ENCODE measurements at regions not wholly inside any gene's neighbourhood (a gene's known extent, or its start where the extent isn't known, plus 50 kb on each side); places are given as distances from the start of the nearest gene placed in this dataset.

DNA sequence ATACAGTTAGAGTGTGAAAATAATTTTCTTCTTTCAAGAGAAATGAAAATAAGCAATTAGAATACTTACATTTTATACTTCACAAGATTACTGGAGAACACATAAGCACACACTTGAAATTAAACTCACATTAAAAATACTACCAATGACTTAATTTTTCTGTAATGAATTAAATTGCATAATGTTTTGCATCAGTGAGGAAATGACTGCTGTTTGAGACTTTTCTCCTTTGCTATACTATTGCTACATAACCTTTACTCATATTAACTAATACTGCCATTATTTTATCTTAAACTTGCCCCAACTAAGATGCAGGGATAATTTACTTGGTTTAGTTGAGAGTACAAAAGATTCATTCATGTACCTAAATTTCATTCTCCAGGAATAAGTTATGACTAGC lies 590.9 kb downstream of the ARAP2 start:
- Histone ChIP-seq H4K20me1 (ENCODE audit: control insufficient read depth, extremely low read depth, insufficient read depth, low read length) (no peaks in the 10 kb centered on the region), H3K36me3 (ENCODE audit: control insufficient read depth, insufficient read depth, low read length) (no peaks in the 10 kb centered on the region), H3K79me2 (ENCODE audit: control insufficient read depth, insufficient read depth, low read length) (no peaks in the 10 kb centered on the region), H3K9ac (ENCODE audit: insufficient read depth, low read length) (no peak overlapping the region), H3K27ac (ENCODE audit: insufficient read depth, low read length) (no peak overlapping the region), H3K9me3 (ENCODE audit: control insufficient read depth, insufficient read depth, low read depth, low read length) (no peaks in the 10 kb centered on the region), H3K4me3 (replicated peaks in 1 of 4; ENCODE audit: control extremely low read depth in 1 of 4, insufficient read depth in 1 of 4, low read depth in 3 of 4, low read length in 4 of 4) (no peak overlapping the region), H3K4me1 (ENCODE audit: control insufficient read depth, extremely low read depth, insufficient read depth, low read length) (no peaks in the 10 kb centered on the region), H3K27me3 (ENCODE audit: control insufficient read depth, insufficient read depth, low read length) (no peaks in the 10 kb centered on the region), H2AFZ (ENCODE audit: low read length) (no peak overlapping the region), H3K4me2 (ENCODE audit: extremely low read depth, insufficient read depth, low read length) (no peak overlapping the region)
- no peak for DNase-seq (ENCODE audit: low read depth in 2 of 2)
- TF ChIP-seq, protein P1, sequence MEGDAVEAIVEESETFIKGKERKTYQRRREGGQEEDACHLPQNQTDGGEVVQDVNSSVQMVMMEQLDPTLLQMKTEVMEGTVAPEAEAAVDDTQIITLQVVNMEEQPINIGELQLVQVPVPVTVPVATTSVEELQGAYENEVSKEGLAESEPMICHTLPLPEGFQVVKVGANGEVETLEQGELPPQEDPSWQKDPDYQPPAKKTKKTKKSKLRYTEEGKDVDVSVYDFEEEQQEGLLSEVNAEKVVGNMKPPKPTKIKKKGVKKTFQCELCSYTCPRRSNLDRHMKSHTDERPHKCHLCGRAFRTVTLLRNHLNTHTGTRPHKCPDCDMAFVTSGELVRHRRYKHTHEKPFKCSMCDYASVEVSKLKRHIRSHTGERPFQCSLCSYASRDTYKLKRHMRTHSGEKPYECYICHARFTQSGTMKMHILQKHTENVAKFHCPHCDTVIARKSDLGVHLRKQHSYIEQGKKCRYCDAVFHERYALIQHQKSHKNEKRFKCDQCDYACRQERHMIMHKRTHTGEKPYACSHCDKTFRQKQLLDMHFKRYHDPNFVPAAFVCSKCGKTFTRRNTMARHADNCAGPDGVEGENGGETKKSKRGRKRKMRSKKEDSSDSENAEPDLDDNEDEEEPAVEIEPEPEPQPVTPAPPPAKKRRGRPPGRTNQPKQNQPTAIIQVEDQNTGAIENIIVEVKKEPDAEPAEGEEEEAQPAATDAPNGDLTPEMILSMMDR (conservative IDR thresholded peaks at IDR 0.05 in 1 of 2, IDR thresholded peaks at IDR 0.05 in 1 of 2; ENCODE audit: low read depth in 1 of 2, low read length in 2 of 2), result no peak
- TF ChIP-seq EZH2 (IDR thresholded peaks at IDR 0.05; ENCODE audit: low read length, missing control alignments), result no peak

- Histone ChIP-seq H3K9ac (ENCODE audit: insufficient read depth, low read length) (no peak overlapping the region), H4K20me1 (ENCODE audit: control insufficient read depth, extremely low read depth, insufficient read depth, low read length) (no peaks in the 10 kb centered on the region), H3K4me1 (ENCODE audit: control insufficient read depth, extremely low read depth, insufficient read depth, low read length) (no peaks in the 10 kb centered on the region), H3K27me3 (ENCODE audit: control insufficient read depth, insufficient read depth, low read length) (no peaks in the 10 kb centered on the region), H3K79me2 (ENCODE audit: control insufficient read depth, insufficient read depth, low read length) (no peaks in the 10 kb centered on the region), H3K27ac (ENCODE audit: insufficient read depth, low read length) (no peak overlapping the region), H2AFZ (ENCODE audit: low read length) (no peak overlapping the region), H3K36me3 (ENCODE audit: control insufficient read depth, insufficient read depth, low read length) (no peaks in the 10 kb centered on the region), H3K4me2 (ENCODE audit: extremely low read depth, insufficient read depth, low read length) (no peak overlapping the region), H3K4me3 (replicated peaks in 1 of 4; ENCODE audit: control extremely low read depth in 1 of 4, insufficient read depth in 1 of 4, low read depth in 3 of 4, low read length in 4 of 4) (no peak overlapping the region), H3K9me3 (ENCODE audit: control insufficient read depth, insufficient read depth, low read depth, low read length) (no peaks in the 10 kb centered on the region)
- DNase-seq (ENCODE audit: low read depth in 2 of 2), result no peak
- TF ChIP-seq EZH2 (IDR thresholded peaks at IDR 0.05; ENCODE audit: low read length, missing control alignments), result no peak
- TF ChIP-seq, protein P1 (conservative IDR thresholded peaks at IDR 0.05 in 1 of 2, IDR thresholded peaks at IDR 0.05 in 1 of 2; ENCODE audit: low read depth in 1 of 2, low read length in 2 of 2), result no peak
These were observed 571.2 kb downstream of the ARAP2 start for GRCh38 chr4:35673137-35673536.

DNA sequence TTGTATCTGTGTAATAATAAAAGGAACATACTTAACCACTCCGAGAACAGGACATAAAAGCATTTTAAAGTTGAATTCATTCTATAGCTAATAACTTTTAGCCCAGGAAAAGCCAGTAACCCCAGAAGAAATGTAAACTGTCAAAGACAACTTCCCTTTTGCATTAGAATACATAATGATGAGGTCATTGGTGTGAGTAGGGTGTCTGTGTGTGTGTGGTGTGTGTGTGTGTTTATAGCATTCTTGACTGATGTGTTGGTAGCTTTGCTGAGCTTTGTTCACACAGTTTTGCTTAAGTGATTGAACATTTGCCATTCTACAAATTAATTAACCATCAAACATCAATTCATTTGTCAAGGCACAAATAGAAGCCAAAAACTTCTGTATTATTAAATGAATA lies 559.6 kb downstream of the ARAP2 start:
- no peaks in the 10 kb centered on the region for H3K9me3 ChIP-seq (ENCODE audit: control insufficient read depth, insufficient read depth, low read depth, low read length)
- H3K79me2 ChIP-seq (ENCODE audit: control insufficient read depth, insufficient read depth, low read length), result no peaks in the 10 kb centered on the region
- H3K9ac ChIP-seq (ENCODE audit: insufficient read depth, low read length), result no peak overlapping the region
- no peak overlapping the region for H3K27ac ChIP-seq (ENCODE audit: insufficient read depth, low read length)
- no peaks in the 10 kb centered on the region for H3K36me3 ChIP-seq (ENCODE audit: control insufficient read depth, insufficient read depth, low read length)
- no peak overlapping the region for H2AFZ ChIP-seq (ENCODE audit: low read length)
- no peak overlapping the region for H3K4me2 ChIP-seq (ENCODE audit: extremely low read depth, insufficient read depth, low read length)
- no peak for TF ChIP-seq EZH2 (IDR thresholded peaks at IDR 0.05; ENCODE audit: low read length, missing control alignments)
- TF ChIP-seq, protein P1 (conservative IDR thresholded peaks at IDR 0.05 in 1 of 2, IDR thresholded peaks at IDR 0.05 in 1 of 2; ENCODE audit: low read depth in 1 of 2, low read length in 2 of 2), result no peak
- no peak overlapping the region for H3K4me3 ChIP-seq (replicated peaks in 1 of 4; ENCODE audit: control extremely low read depth in 1 of 4, insufficient read depth in 1 of 4, low read depth in 3 of 4, low read length in 4 of 4)
- no peaks in the 10 kb centered on the region for H3K27me3 ChIP-seq (ENCODE audit: control insufficient read depth, insufficient read depth, low read length)
- H4K20me1 ChIP-seq (ENCODE audit: control insufficient read depth, extremely low read depth, insufficient read depth, low read length), result no peaks in the 10 kb centered on the region
- no peaks in the 10 kb centered on the region for H3K4me1 ChIP-seq (ENCODE audit: control insufficient read depth, extremely low read depth, insufficient read depth, low read length)
- no peak for DNase-seq (ENCODE audit: low read depth in 2 of 2)

Data from fibroblast of lung (primary cell).